ENCODE measurements at regions not wholly inside any gene's neighbourhood (a gene's known extent, or its start where the extent isn't known, plus 50 kb on each side); places are given as distances from the start of the nearest gene placed in this dataset.

GRCh38 chr18:8471372-8471771, 137.9 kb upstream of the RAB12 start:
- TF ChIP-seq CTCF (IDR thresholded peaks at IDR 0.05) (no peak), POLR2A (IDR thresholded peaks at IDR 0.05) (no peak)

Measured in uterus (tissue), 2 donors.